A673 (cell line): ENCODE measurements at regions not wholly inside any gene's neighbourhood (a gene's known extent, or its start where the extent isn't known, plus 50 kb on each side); places are given as distances from the start of the nearest gene placed in this dataset.

ENCODE experiments used
- BruUV-seq: library from RNA; stranded (reverse); fragments of 400-500 nt; replicated peaks from 2 replicates; lab custom pipeline; 2021; lab: Mats Ljungman, UMichigan
- CTCF ChIA-PET: fragments of 300-600 bp; sonication (Branson Sonifier 250); formaldehyde crosslinking; loops from one replicate; lab custom pipeline; 2022; ENCODE audit warnings: antibody characterized with exemption; lab: Charles Lee
- POLR2A ChIA-PET: fragments of 300-600 bp; sonication (Branson Sonifier 250); formaldehyde crosslinking; loops from one replicate; lab custom pipeline; 2022; ENCODE audit warnings: antibody characterized with exemption; ENCODE audit not compliant: low non-redundant PET; lab: Charles Lee
- DNase-seq: peaks from one replicate; pipeline ENCODE4 v3.0.0-alpha.2; 2015; ENCODE audit warnings: low spot score
- H3K27ac ChIP-seq: fragments of 200-600 bp; sonication (generic); 2 replicates; pipeline ENCODE4 v1.5.1; 2016; ENCODE audit warnings: mixed run types, low read depth, mild to moderate bottlenecking, mixed read lengths, antibody characterized with exemption, low read length; ENCODE audit not compliant: poor library complexity, severe bottlenecking
- H3K27me3 ChIP-seq: fragments of 200-600 bp; sonication (generic); replicated peaks from 2 replicates; pipeline ENCODE4 v1.6.1; 2017; ENCODE audit warnings: mixed run types, low read depth, mild to moderate bottlenecking, mixed read lengths, antibody characterized with exemption, low read length; ENCODE audit not compliant: insufficient read depth, poor library complexity
- H3K36me3 ChIP-seq: fragments of 200-600 bp; sonication (generic); 2 replicates; pipeline ENCODE4 v1.6.1; 2016; ENCODE audit warnings: mixed run types, mild to moderate bottlenecking, mixed read lengths, antibody characterized with exemption, low read length; ENCODE audit not compliant: insufficient read depth, poor library complexity, severe bottlenecking
- H3K4me1 ChIP-seq: fragments of 200-600 bp; sonication (generic); 2 replicates; pipeline ENCODE4 v1.6.1; 2017; ENCODE audit warnings: mixed run types, mild to moderate bottlenecking, mixed read lengths, antibody characterized with exemption, low read length; ENCODE audit not compliant: insufficient read depth, poor library complexity, severe bottlenecking
- H3K4me3 ChIP-seq: fragments of 200-600 bp; sonication (generic); 2 replicates; pipeline ENCODE4 v1.5.1; 2016; ENCODE audit warnings: low read depth, mixed run types, mild to moderate bottlenecking, mixed read lengths, low read length; ENCODE audit not compliant: poor library complexity, severe bottlenecking
- H3K9me3 ChIP-seq: fragments of 200-600 bp; sonication (generic); 2 replicates; pipeline ENCODE4 v1.6.1; 2016; ENCODE audit warnings: mixed run types, low read depth, mild to moderate bottlenecking, mixed read lengths, antibody characterized with exemption, low read length; ENCODE audit not compliant: poor library complexity, severe bottlenecking
- CTCF ChIP-seq: fragments of 300-800, 200-600 bp; sonication (generic); conservative IDR thresholded peaks from 2 replicates; pipeline ENCODE4 v1.5.1; 2017; ENCODE audit warnings: low read depth, mild to moderate bottlenecking, antibody characterized with exemption, low read length, moderate library complexity, mixed read lengths
- EZH2 ChIP-seq: fragments of 200-600 bp; sonication (generic); IDR thresholded peaks from 2 replicates; pipeline ENCODE4 v1.6.1; 2017; ENCODE audit warnings: borderline replicate concordance, low read depth, mild to moderate bottlenecking, mixed read lengths, antibody characterized with exemption, low read length; ENCODE audit not compliant: poor library complexity, severe bottlenecking
- intact Hi-C: fragments of 100-400 bp; cut with micrococcal nuclease; formaldehyde crosslinking; loops from one replicate; pipeline ENCODE4 v1.10.0; 2022; ENCODE audit not compliant: unreplicated experiment

GRCh38 chr6:164870164-164870563 is 439.2 kb downstream of the C6orf118 start:
- DNase-seq, result no peak
- ChIA-PET POLR2A (no interaction called here), CTCF (no interaction called here)
- Histone ChIP-seq H3K27ac (no peak overlapping the region), H3K27me3 (no peaks in the 10 kb centered on the region), H3K4me1 (no peaks in the 10 kb centered on the region), H3K9me3 (peaks cover 14% of the 10 kb centered on the region), H3K36me3 (no peaks in the 10 kb centered on the region), H3K4me3 (no peak overlapping the region)
- no TSS peak for BruUV-seq
- TF ChIP-seq EZH2 (no peak), CTCF (no peak)
- intact Hi-C loops, result no loop called here

GRCh38 chr6:164861967-164862366 is 447.4 kb downstream of the C6orf118 start:
- intact Hi-C loops, result no loop called here
- TF ChIP-seq EZH2, result no peak
- no peak for TF ChIP-seq CTCF
- no peak for DNase-seq
- Histone ChIP-seq H3K9me3 (peaks cover 2% of the 10 kb centered on the region), H3K4me1 (no peaks in the 10 kb centered on the region), H3K27ac (no peak overlapping the region), H3K36me3 (no peaks in the 10 kb centered on the region), H3K27me3 (no peaks in the 10 kb centered on the region), H3K4me3 (no peak overlapping the region)
- ChIA-PET CTCF (no interaction called here), POLR2A (no interaction called here)
- BruUV-seq, result no TSS peak

DNA sequence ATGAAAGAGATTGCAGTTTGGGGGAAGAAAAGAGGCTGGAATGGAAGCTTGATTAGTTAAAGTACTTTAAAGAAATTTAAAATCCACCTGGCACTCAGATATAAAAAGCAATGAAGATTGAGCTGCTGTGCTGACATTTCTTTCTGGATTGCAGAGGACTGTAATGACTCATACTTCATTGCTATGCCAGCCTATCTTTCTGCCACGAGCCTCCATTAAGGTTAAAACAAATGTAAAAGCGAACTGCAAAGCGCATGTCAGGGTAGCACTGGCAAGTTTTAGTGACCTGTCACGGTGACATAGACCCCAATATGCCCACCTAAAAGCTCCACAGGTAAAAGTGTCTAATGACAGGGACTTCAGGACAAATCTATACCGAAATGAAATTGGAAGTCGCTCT is 449.6 kb downstream of the C6orf118 start:
- intact Hi-C loops, result no loop called here
- no peak overlapping the region for H3K27ac ChIP-seq
- TF ChIP-seq CTCF, result no peak
- no peak for TF ChIP-seq EZH2
- H3K36me3 ChIP-seq, result no peaks in the 10 kb centered on the region
- POLR2A ChIA-PET, result no interaction called here
- CTCF ChIA-PET, result no interaction called here
- H3K9me3 ChIP-seq, result peaks cover 2% of the 10 kb centered on the region
- DNase-seq, result no peak
- H3K4me3 ChIP-seq, result no peak overlapping the region
- H3K4me1 ChIP-seq, result no peaks in the 10 kb centered on the region
- BruUV-seq, result no TSS peak
- H3K27me3 ChIP-seq, result no peaks in the 10 kb centered on the region
